Astrocyte (in vitro differentiated cells and primary cell): ENCODE measurements at regions not wholly inside any gene's neighbourhood (a gene's known extent, or its start where the extent isn't known, plus 50 kb on each side); places are given as distances from the start of the nearest gene placed in this dataset.

Source experiments
- EZH2 ChIP-seq: IDR thresholded peaks from 2 replicates; pipeline ENCODE4 v1.6.1; 2012; ENCODE audit warnings: mild to moderate bottlenecking, low read length, inconsistent platforms; ENCODE audit not compliant: insufficient read depth
- TF ChIP-seq, protein P1 (sequence below): IDR thresholded peaks from 2 replicates; pipeline ENCODE4 v1.5.1; 2011; ENCODE audit warnings: low read depth, mild to moderate bottlenecking, inconsistent platforms, low read length, moderate library complexity; ENCODE audit not compliant: insufficient read depth

- TF ChIP-seq, protein P1, sequence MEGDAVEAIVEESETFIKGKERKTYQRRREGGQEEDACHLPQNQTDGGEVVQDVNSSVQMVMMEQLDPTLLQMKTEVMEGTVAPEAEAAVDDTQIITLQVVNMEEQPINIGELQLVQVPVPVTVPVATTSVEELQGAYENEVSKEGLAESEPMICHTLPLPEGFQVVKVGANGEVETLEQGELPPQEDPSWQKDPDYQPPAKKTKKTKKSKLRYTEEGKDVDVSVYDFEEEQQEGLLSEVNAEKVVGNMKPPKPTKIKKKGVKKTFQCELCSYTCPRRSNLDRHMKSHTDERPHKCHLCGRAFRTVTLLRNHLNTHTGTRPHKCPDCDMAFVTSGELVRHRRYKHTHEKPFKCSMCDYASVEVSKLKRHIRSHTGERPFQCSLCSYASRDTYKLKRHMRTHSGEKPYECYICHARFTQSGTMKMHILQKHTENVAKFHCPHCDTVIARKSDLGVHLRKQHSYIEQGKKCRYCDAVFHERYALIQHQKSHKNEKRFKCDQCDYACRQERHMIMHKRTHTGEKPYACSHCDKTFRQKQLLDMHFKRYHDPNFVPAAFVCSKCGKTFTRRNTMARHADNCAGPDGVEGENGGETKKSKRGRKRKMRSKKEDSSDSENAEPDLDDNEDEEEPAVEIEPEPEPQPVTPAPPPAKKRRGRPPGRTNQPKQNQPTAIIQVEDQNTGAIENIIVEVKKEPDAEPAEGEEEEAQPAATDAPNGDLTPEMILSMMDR: no peak
- no peak for TF ChIP-seq EZH2
Observed at GRCh38 chr6:121838842-121839241, 403.4 kb downstream of the GJA1 start.
